OCI-LY1 (cell line): ENCODE measurements at regions not wholly inside any gene's neighbourhood (a gene's known extent, or its start where the extent isn't known, plus 50 kb on each side); places are given as distances from the start of the nearest gene placed in this dataset.

Experiments
- H2AFZ ChIP-seq: fragments of 200-600 bp; sonication (generic), shearing (Covaris generic); 2 replicates; pipeline ENCODE4 v1.6.0; 2014; ENCODE audit warnings: antibody characterized with exemption, mild to moderate bottlenecking, low read length
- H3F3A ChIP-seq: fragments of 200-600 bp; sonication (generic), shearing (Covaris generic); 2 replicates; pipeline ENCODE4 v1.6.0; 2014; ENCODE audit warnings: mild to moderate bottlenecking, antibody characterized with exemption, low read length, moderate library complexity; ENCODE audit not compliant: insufficient read depth
- H3K27ac ChIP-seq: fragments of 200-600 bp; sonication (generic); 2 replicates; pipeline ENCODE4 v1.5.1; 2014; ENCODE audit warnings: low read length, mixed run types, mild to moderate bottlenecking, low read depth; ENCODE audit not compliant: poor library complexity, severe bottlenecking
- H3K27me3 ChIP-seq: fragments of 200-600 bp; sonication (generic); 2 replicates; pipeline ENCODE4 v1.6.0; 2014; ENCODE audit warnings: antibody characterized with exemption, mild to moderate bottlenecking, low read length, moderate library complexity; ENCODE audit not compliant: insufficient read depth
- H3K36me3 ChIP-seq: fragments of 200-600 bp; sonication (generic); 2 replicates; pipeline ENCODE4 v1.6.1; 2014; ENCODE audit warnings: mild to moderate bottlenecking, antibody characterized with exemption, low read length, moderate library complexity, mixed read lengths; ENCODE audit not compliant: insufficient read depth
- H3K4me1 ChIP-seq: fragments of 200-600 bp; sonication (generic); 2 replicates; pipeline ENCODE4 v1.5.1; 2014; ENCODE audit warnings: mild to moderate bottlenecking, low read length, moderate library complexity; ENCODE audit not compliant: insufficient read depth, severe bottlenecking
- H3K4me2 ChIP-seq: fragments of 200-600 bp; sonication (generic), shearing (Covaris generic); 2 replicates; pipeline ENCODE4 v1.6.1; 2014; ENCODE audit warnings: low read length
- H3K4me3 ChIP-seq: fragments of 200-600 bp; sonication (generic); 2 replicates; pipeline ENCODE4 v1.5.1; 2014; ENCODE audit warnings: low read length, low read depth, mild to moderate bottlenecking, mixed read lengths; ENCODE audit not compliant: poor library complexity, severe bottlenecking
- H3K79me2 ChIP-seq: fragments of 200-600 bp; shearing (Covaris generic); 2 replicates; pipeline ENCODE4 v1.6.1; 2016; ENCODE audit warnings: mixed run types, low read length, mixed read lengths; ENCODE audit not compliant: insufficient read depth
- H3K9ac ChIP-seq: fragments of 200-600 bp; sonication (generic), shearing (Covaris generic); 2 replicates; pipeline ENCODE4 v1.6.1; 2014; ENCODE audit warnings: mild to moderate bottlenecking, low read length, mixed read lengths
- H3K9me2 ChIP-seq: fragments of 200-600 bp; sonication (generic), shearing (Covaris generic); 2 replicates; pipeline ENCODE4 v1.6.1; 2014; ENCODE audit warnings: low read depth, mild to moderate bottlenecking, low read length, mixed read lengths
- H3K9me3 ChIP-seq: fragments of 200-600 bp; shearing (Covaris generic); 2 replicates; pipeline ENCODE4 v1.6.1; 2014; ENCODE audit warnings: low read length, mixed read lengths
- H4K20me1 ChIP-seq: fragments of 200-600 bp; sonication (generic), shearing (Covaris generic); 2 replicates; pipeline ENCODE4 v1.6.0; 2016; ENCODE audit warnings: mild to moderate bottlenecking, low read length; ENCODE audit not compliant: insufficient read depth
- EZH2 ChIP-seq: fragments of 200-600 bp; sonication (generic), shearing (Covaris generic); IDR thresholded peaks from 2 replicates; pipeline ENCODE4 v1.8.0; 2017; ENCODE audit warnings: borderline replicate concordance, mixed run types, mild to moderate bottlenecking, antibody characterized with exemption, low read length, moderate library complexity, mixed read lengths
- TF ChIP-seq, protein P1 (sequence below): fragments of 200-600 bp; sonication (generic), shearing (Covaris generic); IDR thresholded peaks from 2 replicates; pipeline ENCODE4 v1.5.1; 2017; ENCODE audit warnings: mild to moderate bottlenecking, antibody characterized with exemption, low read length, moderate library complexity, mixed read lengths

DNA sequence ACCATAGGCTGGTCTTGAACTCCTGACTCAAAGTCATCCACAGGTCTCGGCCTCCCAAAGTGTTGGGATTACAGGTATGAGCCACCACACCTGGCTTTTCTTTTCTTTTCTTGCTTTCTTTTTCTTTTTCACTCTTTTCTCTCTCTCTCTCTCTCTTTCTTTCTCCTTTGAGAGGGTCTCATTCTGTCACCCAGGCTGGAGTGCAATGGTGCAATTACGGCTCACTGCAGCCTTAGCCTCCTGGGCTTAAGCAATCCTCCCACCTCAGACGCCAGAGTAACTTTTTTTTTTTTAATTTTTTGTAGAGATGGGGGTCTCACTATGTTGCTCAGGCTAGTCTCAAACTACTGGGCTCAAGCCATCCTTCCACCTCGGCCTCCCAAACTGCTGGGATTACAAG is 133.1 kb upstream of the UBE2E1 start:
- H2AFZ ChIP-seq, result no peak overlapping the region
- H4K20me1 ChIP-seq, result no peaks in the 10 kb centered on the region
- H3K9ac ChIP-seq, result no peak overlapping the region
- H3K9me2 ChIP-seq, result no peaks in the 10 kb centered on the region
- H3K9me3 ChIP-seq, result no peaks in the 10 kb centered on the region
- H3K4me2 ChIP-seq, result no peak overlapping the region
- H3K27ac ChIP-seq, result no peak overlapping the region
- H3K4me1 ChIP-seq, result peaks cover 13% of the 10 kb centered on the region
- no peaks in the 10 kb centered on the region; the same call in 1 of the 2 replicates for H3K27me3 ChIP-seq
- TF ChIP-seq, protein P1, sequence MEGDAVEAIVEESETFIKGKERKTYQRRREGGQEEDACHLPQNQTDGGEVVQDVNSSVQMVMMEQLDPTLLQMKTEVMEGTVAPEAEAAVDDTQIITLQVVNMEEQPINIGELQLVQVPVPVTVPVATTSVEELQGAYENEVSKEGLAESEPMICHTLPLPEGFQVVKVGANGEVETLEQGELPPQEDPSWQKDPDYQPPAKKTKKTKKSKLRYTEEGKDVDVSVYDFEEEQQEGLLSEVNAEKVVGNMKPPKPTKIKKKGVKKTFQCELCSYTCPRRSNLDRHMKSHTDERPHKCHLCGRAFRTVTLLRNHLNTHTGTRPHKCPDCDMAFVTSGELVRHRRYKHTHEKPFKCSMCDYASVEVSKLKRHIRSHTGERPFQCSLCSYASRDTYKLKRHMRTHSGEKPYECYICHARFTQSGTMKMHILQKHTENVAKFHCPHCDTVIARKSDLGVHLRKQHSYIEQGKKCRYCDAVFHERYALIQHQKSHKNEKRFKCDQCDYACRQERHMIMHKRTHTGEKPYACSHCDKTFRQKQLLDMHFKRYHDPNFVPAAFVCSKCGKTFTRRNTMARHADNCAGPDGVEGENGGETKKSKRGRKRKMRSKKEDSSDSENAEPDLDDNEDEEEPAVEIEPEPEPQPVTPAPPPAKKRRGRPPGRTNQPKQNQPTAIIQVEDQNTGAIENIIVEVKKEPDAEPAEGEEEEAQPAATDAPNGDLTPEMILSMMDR, result no peak
- TF ChIP-seq EZH2, result no peak
- H3F3A ChIP-seq, result no peaks in the 10 kb centered on the region
- H3K79me2 ChIP-seq, result no peaks in the 10 kb centered on the region
- H3K36me3 ChIP-seq, result no peaks in the 10 kb centered on the region
- H3K4me3 ChIP-seq, result no peak overlapping the region

DNA sequence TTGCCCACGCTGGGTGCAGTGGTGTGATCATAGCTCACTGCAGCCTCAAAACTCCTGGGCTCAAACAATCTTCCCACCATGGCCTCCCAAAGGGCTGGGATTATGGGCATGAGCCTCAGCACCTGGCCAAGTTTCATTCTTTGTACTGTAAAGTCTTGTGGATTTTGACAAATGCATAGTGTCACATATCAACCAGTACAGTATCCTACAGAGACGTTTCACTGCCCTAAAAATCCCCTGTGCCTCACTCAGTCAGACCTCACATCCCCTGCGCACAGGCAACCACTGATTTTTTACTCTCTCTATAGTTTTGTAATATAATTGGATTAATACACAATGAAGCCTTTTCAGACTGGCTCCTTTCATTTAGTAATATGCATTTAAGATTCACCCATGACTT is 130.7 kb upstream of the UBE2E1 start:
- Histone ChIP-seq H3K79me2 (no peaks in the 10 kb centered on the region), H3K4me2 (no peak overlapping the region), H3F3A (no peaks in the 10 kb centered on the region), H2AFZ (no peak overlapping the region), H3K36me3 (no peaks in the 10 kb centered on the region; the same call in 1 of the 2 replicates), H3K4me3 (no peak overlapping the region), H3K27ac (no peak overlapping the region), H3K9me2 (no peaks in the 10 kb centered on the region), H3K9me3 (peaks cover 5% of the 10 kb centered on the region; the same call in 1 of the 2 replicates), H3K9ac (no peak overlapping the region), H3K27me3 (no peaks in the 10 kb centered on the region; the same call in 1 of the 2 replicates), H3K4me1 (peaks cover 9% of the 10 kb centered on the region), H4K20me1 (no peaks in the 10 kb centered on the region)
- TF ChIP-seq EZH2, result no peak
- TF ChIP-seq, protein P1, result no peak

DNA sequence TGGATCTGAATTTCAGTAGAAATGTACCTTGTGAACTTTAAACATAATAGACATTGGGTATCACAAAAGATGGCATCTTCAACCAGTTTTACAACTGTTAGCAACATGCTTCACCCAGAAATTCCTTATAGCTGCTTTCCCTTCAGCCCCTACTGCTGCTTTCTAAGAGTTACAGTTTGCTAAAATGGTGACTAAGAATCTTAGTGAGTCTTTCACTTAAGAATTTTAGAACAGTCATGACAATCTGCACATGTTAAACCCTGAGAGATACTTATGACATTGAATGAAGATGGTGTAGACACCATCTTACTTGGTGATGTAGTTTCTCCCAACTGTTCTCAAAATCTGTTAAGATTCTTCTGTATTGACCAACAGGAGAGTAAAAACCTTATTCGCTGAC is 129.7 kb upstream of the UBE2E1 start:
- Histone ChIP-seq H3K9ac (no peak overlapping the region), H3F3A (no peaks in the 10 kb centered on the region), H3K4me2 (no peak overlapping the region), H4K20me1 (no peaks in the 10 kb centered on the region), H3K36me3 (no peaks in the 10 kb centered on the region; the same call in 1 of the 2 replicates), H2AFZ (no peak overlapping the region), H3K9me2 (no peaks in the 10 kb centered on the region), H3K9me3 (peaks cover 5% of the 10 kb centered on the region; the same call in 1 of the 2 replicates), H3K27me3 (no peaks in the 10 kb centered on the region; the same call in 1 of the 2 replicates), H3K27ac (no peak overlapping the region), H3K4me1 (peaks cover 9% of the 10 kb centered on the region), H3K79me2 (no peaks in the 10 kb centered on the region), H3K4me3 (no peak overlapping the region)
- TF ChIP-seq EZH2, result no peak
- TF ChIP-seq, protein P1, result no peak
